SK-N-SH (cell line): ENCODE measurements at regions not wholly inside any gene's neighbourhood (a gene's known extent, or its start where the extent isn't known, plus 50 kb on each side); places are given as distances from the start of the nearest gene placed in this dataset.

Experiments
- CTCF ChIA-PET: fragments of 300-600, 350-600 bp; formaldehyde crosslinking; extraction: SDS; loops from one replicate; lab custom pipeline; 2021; lab: Yijun Ruan, JAX
- POLR2A ChIA-PET: fragments of 350-600 bp; sonication (Branson Sonifier 250); formaldehyde crosslinking; extraction: SDS; loops from one replicate; lab custom pipeline; 2020; ENCODE audit warnings: antibody characterized with exemption, inconsistent platforms; lab: Yijun Ruan, JAX
- DNase-seq: peaks from one replicate; pipeline ENCODE4 v3.0.0; 2012
- H2AFZ ChIP-seq: fragments of 200-600 bp; sonication (generic); 2 replicates; pipeline ENCODE4 v1.8.1; 2016; ENCODE audit warnings: antibody characterized with exemption, mild to moderate bottlenecking, low read depth
- H3F3A ChIP-seq: fragments of 200-600 bp; sonication (generic); replicated peaks from 2 replicates; pipeline ENCODE3; 2016; ENCODE audit warnings: antibody characterized with exemption, mild to moderate bottlenecking; ENCODE audit not compliant: insufficient read depth
- H3K27ac ChIP-seq, 2 experiments: fragments of 200-500 bp in 1 of 2; fragments of 200-600 bp in 1 of 2; sonication (Bioruptor generic) in 1 of 2; sonication (generic), shearing (Covaris generic) in 1 of 2; 2 replicates each; pipeline versions ENCODE4 v1.5.1 to v1.6.1; 2014 to 2016; ENCODE audit warnings: low read depth in 2 of 2, inconsistent platforms in 1 of 2, low read length in 1 of 2, mild to moderate bottlenecking in 1 of 2, mixed read lengths in 1 of 2
- H3K27me3 ChIP-seq: fragments of 200-600 bp; sonication (generic), shearing (Covaris generic); 2 replicates; pipeline ENCODE4 v1.6.1; 2016; ENCODE audit warnings: mixed run types; ENCODE audit not compliant: insufficient read depth
- H3K36me3 ChIP-seq, 2 experiments: fragments of 200-500 bp in 1 of 2; fragments of 200-600 bp in 1 of 2; sonication (Bioruptor generic) in 1 of 2; sonication (generic) in 1 of 2; replicated peaks in 1 of 2; 2 replicates each; pipeline versions ENCODE3 to v1.5.1; 2014 to 2016; ENCODE audit warnings: low read length in 1 of 2, mild to moderate bottlenecking in 1 of 2; ENCODE audit not compliant: insufficient read depth in 2 of 2, control insufficient read depth in 1 of 2
- H3K4me1 ChIP-seq, 2 experiments: fragments of 200-500 bp in 1 of 2; fragments of 200-600 bp in 1 of 2; sonication (Bioruptor generic) in 1 of 2; sonication (generic), shearing (Covaris generic) in 1 of 2; 2 replicates each; pipeline versions ENCODE4 v1.5.1 to v1.6.1; 2014 to 2016; ENCODE audit warnings: low read depth in 1 of 2, low read length in 1 of 2, mixed run types in 1 of 2; ENCODE audit not compliant: insufficient read depth in 2 of 2, control insufficient read depth in 1 of 2
- H3K4me2 ChIP-seq: fragments of 200-600 bp; sonication (generic), shearing (Covaris generic); 2 replicates; pipeline ENCODE4 v1.6.1; 2017; ENCODE audit warnings: mixed run types
- H3K4me3 ChIP-seq, 2 experiments: fragments of 200-500 bp in 1 of 2; fragments of 200-600 bp in 1 of 2; sonication (Bioruptor generic) in 1 of 2; sonication (generic), shearing (Covaris generic) in 1 of 2; 2 replicates each; pipeline versions ENCODE4 v1.5.1 to v1.8.1; 2014 to 2016; ENCODE audit warnings: low read depth in 2 of 2, inconsistent platforms in 1 of 2, low read length in 1 of 2, mild to moderate bottlenecking in 1 of 2, mixed read lengths in 1 of 2, moderate library complexity in 1 of 2
- H3K79me2 ChIP-seq: fragments of 200-600 bp; sonication (generic); 2 replicates; pipeline ENCODE4 v1.8.1; 2017; ENCODE audit warnings: mild to moderate bottlenecking; ENCODE audit not compliant: insufficient read depth
- H3K9ac ChIP-seq: fragments of 200-600 bp; sonication (generic); 2 replicates; pipeline ENCODE4 v1.6.1; 2017; ENCODE audit warnings: mixed run types
- H3K9me2 ChIP-seq: fragments of 200-600 bp; sonication (generic); 2 replicates; pipeline ENCODE4 v1.6.1; 2017; ENCODE audit warnings: mixed run types
- H3K9me3 ChIP-seq: fragments of 200-600 bp; sonication (generic); 2 replicates; pipeline ENCODE4 v1.6.1; 2017; ENCODE audit warnings: mixed run types, mild to moderate bottlenecking, moderate library complexity
- H4K20me1 ChIP-seq: fragments of 200-600 bp; sonication (generic); 2 replicates; pipeline ENCODE4 v1.6.1; 2017; ENCODE audit warnings: mild to moderate bottlenecking, mixed run types; ENCODE audit not compliant: insufficient read depth
- CHD2 ChIP-seq: fragments of 150-350 bp; IDR thresholded peaks from 2 replicates; pipeline ENCODE4 v1.6.1; 2018; ENCODE audit warnings: low read length; ENCODE audit not compliant: partially characterized antibody
- EZH2phosphoT487 ChIP-seq: fragments of 200-600 bp; sonication (generic); IDR thresholded peaks from 2 replicates; pipeline ENCODE4 v1.6.1; 2017; ENCODE audit warnings: low read depth, mixed run types, mild to moderate bottlenecking, antibody characterized with exemption, moderate library complexity, borderline replicate concordance
- GABPA ChIP-seq: IDR thresholded peaks from 2 replicates; pipeline ENCODE4 v1.4.0; 2012; ENCODE audit warnings: low read depth, mild to moderate bottlenecking
- GATA2 ChIP-seq: sonication (generic); formaldehyde crosslinking; IDR thresholded peaks from 2 replicates; pipeline ENCODE4 v1.5.0; 2020; ENCODE audit warnings: mild to moderate bottlenecking, missing genetic modification reagents
- MAX ChIP-seq: IDR thresholded peaks from 2 replicates; pipeline ENCODE4 v1.4.0; 2012; ENCODE audit warnings: low read depth
- NFIC ChIP-seq: IDR thresholded peaks from 2 replicates; pipeline ENCODE4 v1.4.0; 2012; ENCODE audit warnings: borderline replicate concordance
- NRF1 ChIP-seq: IDR thresholded peaks from 2 replicates; pipeline ENCODE4 v1.6.1; 2012; ENCODE audit warnings: low read depth, mild to moderate bottlenecking, low read length
- POLR2AphosphoS5 ChIP-seq: IDR thresholded peaks from 2 replicates; pipeline ENCODE4 v1.6.1; 2012; ENCODE audit warnings: low read depth, low read length
- RAD21 ChIP-seq: IDR thresholded peaks from 2 replicates; pipeline ENCODE4 v1.6.1; 2012; ENCODE audit warnings: mild to moderate bottlenecking, low read length
- REST ChIP-seq: IDR thresholded peaks from 2 replicates; pipeline ENCODE4 v1.6.1; 2012; ENCODE audit warnings: mild to moderate bottlenecking, low read depth, low read length, moderate library complexity
- RXRA ChIP-seq: IDR thresholded peaks from 2 replicates; pipeline ENCODE4 v1.4.0; 2012; ENCODE audit warnings: low read depth, mild to moderate bottlenecking, borderline replicate concordance
- SIN3A ChIP-seq: IDR thresholded peaks from 2 replicates; pipeline ENCODE4 v1.6.1; 2012; ENCODE audit warnings: low read depth, mild to moderate bottlenecking, low read length, moderate library complexity, borderline replicate concordance
- TAF1 ChIP-seq: IDR thresholded peaks from 2 replicates; pipeline ENCODE4 v1.6.1; 2012; ENCODE audit warnings: low read depth, mild to moderate bottlenecking, low read length, moderate library complexity, borderline replicate concordance
- USF2 ChIP-seq: fragments of 150-350 bp; IDR thresholded peaks from 2 replicates; pipeline ENCODE4 v1.6.1; 2017; ENCODE audit warnings: antibody characterized with exemption, low read length, low read depth, borderline replicate concordance
- WGBS: methylation state at CpG from one replicate; pipeline ENCODE4 v1.1.6; 2017; ENCODE audit warnings: low lambda C conversion rate; 5-methylcytosine and 5-hydroxymethylcytosine counted together
- TF ChIP-seq, protein P1 (sequence below): fragments of 150-350 bp; IDR thresholded peaks from 2 replicates; pipeline ENCODE4 v1.6.1; 2016; ENCODE audit warnings: mild to moderate bottlenecking, low read depth, low read length
- TF ChIP-seq, protein P2 (sequence below): fragments of 200-600 bp; sonication (generic); IDR thresholded peaks from 2 replicates; pipeline ENCODE4 v1.6.1; 2017; ENCODE audit warnings: antibody characterized with exemption, mild to moderate bottlenecking, moderate library complexity

DNA sequence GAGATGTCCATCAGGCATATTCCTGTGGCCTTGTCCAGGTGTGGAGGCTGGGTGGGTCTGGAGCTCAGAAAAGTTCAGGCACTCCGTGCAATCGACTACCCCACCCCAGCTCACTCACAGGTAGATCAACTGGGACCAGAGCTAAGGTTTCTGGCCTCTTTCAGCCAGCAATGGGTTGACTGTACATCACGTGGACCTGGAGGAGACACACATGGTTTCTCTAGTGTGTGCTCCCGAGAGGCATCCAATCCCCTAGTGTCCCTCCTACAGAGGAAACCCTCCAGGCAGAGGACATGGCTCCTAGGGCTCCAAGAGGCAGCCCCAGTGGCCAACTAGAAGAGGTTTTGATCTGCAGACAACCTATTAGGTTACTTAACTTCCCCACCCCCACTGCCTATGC, 119.5 kb upstream of the RGS6 start:
- no peaks in the 10 kb centered on the region for H3K9me2 ChIP-seq
- no peak for TF ChIP-seq MAX
- no peak for TF ChIP-seq NRF1
- TF ChIP-seq RAD21, result no peak
- no peak for TF ChIP-seq USF2
- no peak for TF ChIP-seq CHD2
- TF ChIP-seq, protein P1, sequence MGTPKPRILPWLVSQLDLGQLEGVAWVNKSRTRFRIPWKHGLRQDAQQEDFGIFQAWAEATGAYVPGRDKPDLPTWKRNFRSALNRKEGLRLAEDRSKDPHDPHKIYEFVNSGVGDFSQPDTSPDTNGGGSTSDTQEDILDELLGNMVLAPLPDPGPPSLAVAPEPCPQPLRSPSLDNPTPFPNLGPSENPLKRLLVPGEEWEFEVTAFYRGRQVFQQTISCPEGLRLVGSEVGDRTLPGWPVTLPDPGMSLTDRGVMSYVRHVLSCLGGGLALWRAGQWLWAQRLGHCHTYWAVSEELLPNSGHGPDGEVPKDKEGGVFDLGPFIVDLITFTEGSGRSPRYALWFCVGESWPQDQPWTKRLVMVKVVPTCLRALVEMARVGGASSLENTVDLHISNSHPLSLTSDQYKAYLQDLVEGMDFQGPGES, result no peak
- TF ChIP-seq SIN3A, result no peak
- no peak for TF ChIP-seq NFIC
- TF ChIP-seq EZH2phosphoT487, result no peak
- TF ChIP-seq, protein P2, sequence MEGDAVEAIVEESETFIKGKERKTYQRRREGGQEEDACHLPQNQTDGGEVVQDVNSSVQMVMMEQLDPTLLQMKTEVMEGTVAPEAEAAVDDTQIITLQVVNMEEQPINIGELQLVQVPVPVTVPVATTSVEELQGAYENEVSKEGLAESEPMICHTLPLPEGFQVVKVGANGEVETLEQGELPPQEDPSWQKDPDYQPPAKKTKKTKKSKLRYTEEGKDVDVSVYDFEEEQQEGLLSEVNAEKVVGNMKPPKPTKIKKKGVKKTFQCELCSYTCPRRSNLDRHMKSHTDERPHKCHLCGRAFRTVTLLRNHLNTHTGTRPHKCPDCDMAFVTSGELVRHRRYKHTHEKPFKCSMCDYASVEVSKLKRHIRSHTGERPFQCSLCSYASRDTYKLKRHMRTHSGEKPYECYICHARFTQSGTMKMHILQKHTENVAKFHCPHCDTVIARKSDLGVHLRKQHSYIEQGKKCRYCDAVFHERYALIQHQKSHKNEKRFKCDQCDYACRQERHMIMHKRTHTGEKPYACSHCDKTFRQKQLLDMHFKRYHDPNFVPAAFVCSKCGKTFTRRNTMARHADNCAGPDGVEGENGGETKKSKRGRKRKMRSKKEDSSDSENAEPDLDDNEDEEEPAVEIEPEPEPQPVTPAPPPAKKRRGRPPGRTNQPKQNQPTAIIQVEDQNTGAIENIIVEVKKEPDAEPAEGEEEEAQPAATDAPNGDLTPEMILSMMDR, result no peak
- TF ChIP-seq GATA2 (CRISPR knock-in tag), result no peak
- WGBS, result 0% methylated on average over 3 of the region's 4 CpGs
- no peaks in the 10 kb centered on the region for H3K9me3 ChIP-seq
- ChIA-PET POLR2A (no interaction called here), CTCF (no interaction called here)
- no peak overlapping the region for H2AFZ ChIP-seq
- no peak overlapping the region for H3K4me2 ChIP-seq
- H3K27ac ChIP-seq, result no peak overlapping the region
- no peaks in the 10 kb centered on the region for H3K36me3 ChIP-seq
- no peak overlapping the region for H3K4me3 ChIP-seq
- H3K9ac ChIP-seq, result no peak overlapping the region
- peaks cover 16% of the 10 kb centered on the region; the same call in 1 of the 2 replicates for H3K27me3 ChIP-seq
- no peaks in the 10 kb centered on the region for H4K20me1 ChIP-seq
- no peaks in the 10 kb centered on the region for H3K4me1 ChIP-seq
- H3K79me2 ChIP-seq, result no peaks in the 10 kb centered on the region
- no peaks in the 10 kb centered on the region for H3F3A ChIP-seq
- no peak for DNase-seq

- Histone ChIP-seq H3K27me3 (peaks cover 26% of the 10 kb centered on the region; the same call in 1 of the 2 replicates), H3K4me1 (no peaks in the 10 kb centered on the region), H3F3A (no peaks in the 10 kb centered on the region), H3K9me3 (no peaks in the 10 kb centered on the region), H3K4me2 (no peak overlapping the region), H3K9me2 (no peaks in the 10 kb centered on the region), H3K79me2 (no peaks in the 10 kb centered on the region), H2AFZ (no peak overlapping the region), H3K4me3 (no peak overlapping the region), H3K9ac (no peak overlapping the region), H3K27ac (no peak overlapping the region), H4K20me1 (no peaks in the 10 kb centered on the region), H3K36me3 (no peaks in the 10 kb centered on the region)
- ChIA-PET CTCF (no interaction called here), POLR2A (no interaction called here)
- DNase-seq, result no peak
- WGBS, result 8% methylated on average over 4 of the region's 4 CpGs
- TF ChIP-seq REST (no peak), RXRA (no peak), SIN3A (no peak), MAX (no peak), POLR2AphosphoS5 (no peak), GABPA (no peak), TAF1 (no peak)
- TF ChIP-seq, protein P1, result no peak
Observed at GRCh38 chr14:71815110-71815509, 117.1 kb upstream of the RGS6 start.
